ENCODE measurements at regions not wholly inside any gene's neighbourhood (a gene's known extent, or its start where the extent isn't known, plus 50 kb on each side); places are given as distances from the start of the nearest gene placed in this dataset.

- H3K27me3 ChIP-seq (ENCODE audit: low read depth), result no peaks in the 10 kb centered on the region
- no peaks in the 10 kb centered on the region for H3K4me1 ChIP-seq
- no peaks in the 10 kb centered on the region for H3K36me3 ChIP-seq
- intact Hi-C loops (cut with DNase I), result no loop called here
- H3K9me3 ChIP-seq, result peaks cover 8% of the 10 kb centered on the region
- no peak overlapping the region for H3K4me3 ChIP-seq
- TF ChIP-seq CTCF (IDR thresholded peaks at IDR 0.05), result no peak
- ATAC-seq (no peak), DNase-seq (no peak)
- no peak overlapping the region for H3K27ac ChIP-seq
These were observed 578.6 kb upstream of the JAG1 start for GRCh38 chr20:11252447-11252846.

- H3K4me3 ChIP-seq, result no peak overlapping the region
- intact Hi-C loops (cut with DNase I), result no loop called here
- H3K36me3 ChIP-seq, result no peaks in the 10 kb centered on the region
- H3K4me1 ChIP-seq, result no peaks in the 10 kb centered on the region
- H3K9me3 ChIP-seq, result peaks cover 8% of the 10 kb centered on the region
- no peak for TF ChIP-seq CTCF (IDR thresholded peaks at IDR 0.05)
- ATAC-seq, result no peak
- H3K27me3 ChIP-seq (ENCODE audit: low read depth), result no peaks in the 10 kb centered on the region
- no peak for DNase-seq
- no peak overlapping the region for H3K27ac ChIP-seq
These were observed 581.7 kb upstream of the JAG1 start for GRCh38 chr20:11255455-11255854.

- Histone ChIP-seq H3K36me3 (no peaks in the 10 kb centered on the region), H3K9me3 (peaks cover 8% of the 10 kb centered on the region), H3K4me3 (no peak overlapping the region), H3K4me1 (no peaks in the 10 kb centered on the region), H3K27me3 (ENCODE audit: low read depth) (no peaks in the 10 kb centered on the region), H3K27ac (no peak overlapping the region)
- no peak for ATAC-seq
- no peak for TF ChIP-seq CTCF (IDR thresholded peaks at IDR 0.05)
- intact Hi-C loops (cut with DNase I), result no loop called here
- no peak for DNase-seq
These were observed 582.1 kb upstream of the JAG1 start for GRCh38 chr20:11255860-11256259.

- no peak for TF ChIP-seq CTCF (IDR thresholded peaks at IDR 0.05)
- Histone ChIP-seq H3K9me3 (no peaks in the 10 kb centered on the region), H3K4me3 (no peak overlapping the region), H3K27me3 (ENCODE audit: low read depth) (no peaks in the 10 kb centered on the region), H3K27ac (no peak overlapping the region), H3K36me3 (no peaks in the 10 kb centered on the region), H3K4me1 (no peaks in the 10 kb centered on the region)
- intact Hi-C loops (cut with DNase I), result no loop called here
- DNase-seq (no peak), ATAC-seq (no peak)
These were observed 586.8 kb upstream of the JAG1 start for GRCh38 chr20:11260611-11261010.

- intact Hi-C loops (cut with DNase I), result no loop called here
- H3K9me3 ChIP-seq, result no peaks in the 10 kb centered on the region
- H3K4me1 ChIP-seq, result peaks cover 2% of the 10 kb centered on the region
- no peaks in the 10 kb centered on the region for H3K36me3 ChIP-seq
- no peak for TF ChIP-seq CTCF (IDR thresholded peaks at IDR 0.05)
- ATAC-seq (no peak), DNase-seq (no peak)
- H3K27me3 ChIP-seq (ENCODE audit: low read depth), result no peaks in the 10 kb centered on the region
- H3K27ac ChIP-seq, result no peak overlapping the region
- no peak overlapping the region for H3K4me3 ChIP-seq
These were observed 587.8 kb upstream of the JAG1 start for GRCh38 chr20:11261533-11262000.

GRCh38 chr20:11266571-11266970 is 592.8 kb upstream of the JAG1 start:
- ATAC-seq (no peak), DNase-seq (no peak)
- Histone ChIP-seq H3K9me3 (no peaks in the 10 kb centered on the region), H3K36me3 (no peaks in the 10 kb centered on the region), H3K4me1 (peaks cover 15% of the 10 kb centered on the region), H3K4me3 (no peak overlapping the region), H3K27ac (no peak overlapping the region), H3K27me3 (ENCODE audit: low read depth) (no peaks in the 10 kb centered on the region)
- intact Hi-C loops (cut with DNase I), result no loop called here
- no peak for TF ChIP-seq CTCF (IDR thresholded peaks at IDR 0.05)
